ENCODE measurements at regions not wholly inside any gene's neighbourhood (a gene's known extent, or its start where the extent isn't known, plus 50 kb on each side); places are given as distances from the start of the nearest gene placed in this dataset.

- no peak for TF ChIP-seq POLR2AphosphoS5 (IDR thresholded peaks at IDR 0.05; ENCODE audit: low read depth, low read length)
- no peak for TF ChIP-seq FOXP2 (optimal IDR thresholded peaks at IDR 0.05; ENCODE audit: borderline replicate concordance, extremely low read depth, extremely low read length, insufficient read depth)
- no peak for TF ChIP-seq SIN3A (IDR thresholded peaks at IDR 0.05; ENCODE audit: borderline replicate concordance, insufficient read depth, low read length)
- TF ChIP-seq TAF1 (IDR thresholded peaks at IDR 0.05; ENCODE audit: borderline replicate concordance, insufficient read depth, low read length): no peak
- no peak for TF ChIP-seq REST (IDR thresholded peaks at IDR 0.05; ENCODE audit: insufficient read depth in 1 of 2, low read depth in 2 of 2, low read length in 2 of 2)
These were observed 660.3 kb downstream of the TLR4 start for GRCh38 chr9:118364266-118365106.

DNA sequence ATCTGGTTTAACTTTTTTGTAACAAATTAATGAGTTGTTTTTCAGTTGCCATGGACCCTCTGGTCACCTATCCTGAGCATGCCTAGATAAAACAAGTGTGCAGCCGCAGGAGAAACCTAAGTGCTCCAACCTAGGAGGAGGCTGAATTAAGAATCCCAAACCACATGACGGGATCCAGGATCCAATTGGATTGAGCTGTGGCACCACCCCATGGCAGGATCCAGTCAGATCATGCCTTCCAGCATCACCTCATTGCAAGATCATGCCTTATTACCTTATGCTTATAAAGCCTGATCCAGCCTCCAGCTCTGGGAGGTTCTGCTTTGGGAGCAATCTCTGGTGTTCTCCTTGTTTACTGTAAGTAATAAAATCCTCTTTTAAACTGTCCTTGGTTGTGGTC is 662.0 kb downstream of the TLR4 start:
- no peak for TF ChIP-seq POLR2AphosphoS5 (IDR thresholded peaks at IDR 0.05; ENCODE audit: low read depth, low read length)
- no peak for TF ChIP-seq TAF1 (IDR thresholded peaks at IDR 0.05; ENCODE audit: borderline replicate concordance, insufficient read depth, low read length)
- no peak for TF ChIP-seq FOXP2 (optimal IDR thresholded peaks at IDR 0.05; ENCODE audit: borderline replicate concordance, extremely low read depth, extremely low read length, insufficient read depth)
- TF ChIP-seq SIN3A (IDR thresholded peaks at IDR 0.05; ENCODE audit: borderline replicate concordance, insufficient read depth, low read length): no peak
- no peak for TF ChIP-seq REST (IDR thresholded peaks at IDR 0.05; ENCODE audit: insufficient read depth in 1 of 2, low read depth in 2 of 2, low read length in 2 of 2)

DNA sequence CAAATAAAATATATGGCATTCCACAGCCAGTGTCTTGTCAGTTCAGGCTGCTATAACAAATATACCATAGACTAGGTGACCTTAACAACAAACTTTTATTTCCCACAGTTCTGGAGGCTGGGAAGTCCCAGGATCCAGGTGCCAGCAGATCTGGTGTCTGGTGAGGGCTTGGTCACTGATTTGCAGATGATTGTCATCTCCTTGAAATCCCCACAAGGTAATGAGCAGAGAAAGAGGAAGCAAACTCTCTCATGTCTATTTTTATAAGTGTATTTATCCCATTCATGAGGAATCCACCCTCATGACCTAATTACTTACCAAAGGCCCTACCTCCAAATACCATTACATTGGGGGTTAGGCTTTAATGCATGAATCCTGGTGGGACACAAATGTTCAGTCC is 663.2 kb downstream of the TLR4 start:
- TF ChIP-seq FOXP2 (optimal IDR thresholded peaks at IDR 0.05; ENCODE audit: borderline replicate concordance, extremely low read depth, extremely low read length, insufficient read depth) (no peak), TAF1 (IDR thresholded peaks at IDR 0.05; ENCODE audit: borderline replicate concordance, insufficient read depth, low read length) (no peak), POLR2AphosphoS5 (IDR thresholded peaks at IDR 0.05; ENCODE audit: low read depth, low read length) (no peak)

DNA sequence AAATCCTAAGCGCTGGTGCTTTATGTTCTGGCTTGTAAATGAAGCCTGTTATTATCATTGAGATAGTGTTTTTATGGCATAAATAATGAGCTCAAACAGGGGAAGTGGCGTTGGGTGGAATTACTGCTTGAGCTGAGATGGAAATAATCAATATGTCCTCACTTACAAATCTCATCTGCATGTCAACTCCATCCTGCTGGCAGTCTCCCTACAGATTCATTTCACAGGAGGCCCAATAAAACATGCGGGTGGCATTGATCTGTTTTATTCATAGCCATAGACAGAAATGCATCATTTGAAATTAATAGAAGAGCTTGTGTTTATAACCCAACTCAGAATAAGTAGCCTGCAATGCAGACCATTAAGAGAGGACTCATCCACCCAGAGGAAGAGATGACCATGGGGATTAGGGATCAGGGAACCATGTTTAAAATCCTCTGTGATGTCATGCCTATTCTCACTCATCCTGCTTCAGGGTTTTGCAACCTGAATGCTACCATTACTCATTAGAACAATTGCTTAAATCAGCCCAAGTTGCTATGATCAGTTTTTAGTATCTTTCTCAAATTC is 680.4 kb downstream of the TLR4 start:
- TF ChIP-seq REST (IDR thresholded peaks at IDR 0.05; ENCODE audit: insufficient read depth in 1 of 2, low read depth in 2 of 2, low read length in 2 of 2) (no peak), SIN3A (IDR thresholded peaks at IDR 0.05; ENCODE audit: borderline replicate concordance, insufficient read depth, low read length) (no peak), FOXP2 (optimal IDR thresholded peaks at IDR 0.05; ENCODE audit: borderline replicate concordance, extremely low read depth, extremely low read length, insufficient read depth) (no peak)

- TF ChIP-seq SIN3A (IDR thresholded peaks at IDR 0.05; ENCODE audit: borderline replicate concordance, insufficient read depth, low read length) (no peak), TAF1 (IDR thresholded peaks at IDR 0.05; ENCODE audit: borderline replicate concordance, insufficient read depth, low read length) (no peak), POLR2AphosphoS5 (IDR thresholded peaks at IDR 0.05; ENCODE audit: low read depth, low read length) (no peak), FOXP2 (optimal IDR thresholded peaks at IDR 0.05; ENCODE audit: borderline replicate concordance, extremely low read depth, extremely low read length, insufficient read depth) (no peak), REST (IDR thresholded peaks at IDR 0.05; ENCODE audit: insufficient read depth in 1 of 2, low read depth in 2 of 2, low read length in 2 of 2) (no peak)
These were observed 691.2 kb downstream of the TLR4 start for GRCh38 chr9:118395415-118395814.
